GM13977 (cell line): ENCODE measurements at regions not wholly inside any gene's neighbourhood (a gene's known extent, or its start where the extent isn't known, plus 50 kb on each side); places are given as distances from the start of the nearest gene placed in this dataset.

Experiments
- DNase-seq: peaks from one replicate; pipeline ENCODE4 v3.0.0; 2012; ENCODE audit warnings: low spot score
- CTCF ChIP-seq: IDR thresholded peaks from 2 replicates; pipeline ENCODE4 v1.5.1; 2012; ENCODE audit warnings: mild to moderate bottlenecking, control low read depth; ENCODE audit not compliant: insufficient read depth; ENCODE audit errors: extremely low read depth, missing control alignments
- in situ Hi-C: fragments of 300-500 bp; cut with MboI; formaldehyde crosslinking; loops from one replicate; pipeline ENCODE4 v1.12.0; 2022; ENCODE audit warnings: low sequenced_read_pairs, low pct_unique_long_range_greater_than_20kb, mixed read lengths, inconsistent platforms; ENCODE audit not compliant: unreplicated experiment

- in situ Hi-C loops: no loop called here
- no peak for DNase-seq
These were observed 211.7 kb downstream of the NDUFA10 start for GRCh38 chr2:239813261-239814115.

GRCh38 chr2:239811806-239812560 lies 213.2 kb downstream of the NDUFA10 start:
- DNase-seq: no peak
- in situ Hi-C loops: no loop called here
- TF ChIP-seq CTCF: no peak

More at GRCh38 chr2:239813261-239814115, 211.7 kb downstream of the NDUFA10 start:
- TF ChIP-seq CTCF: no peak

- no peak for DNase-seq
- TF ChIP-seq CTCF: no peak
- in situ Hi-C loops: no loop called here
These were observed 213.9 kb downstream of the NDUFA10 start for GRCh38 chr2:239811111-239811781.

GRCh38 chr2:239809391-239809790 lies 215.8 kb downstream of the NDUFA10 start:
- DNase-seq: no peak
- TF ChIP-seq CTCF: no peak
- in situ Hi-C loops: no loop called here

GRCh38 chr2:239807568-239807967 lies 217.6 kb downstream of the NDUFA10 start:
- TF ChIP-seq CTCF: no peak
- DNase-seq: no peak
- in situ Hi-C loops: no loop called here

- in situ Hi-C loops: no loop called here
These were observed 218.2 kb downstream of the NDUFA10 start for GRCh38 chr2:239806758-239807434.

More at GRCh38 chr2:239806758-239807434, 218.2 kb downstream of the NDUFA10 start:
- no peak for TF ChIP-seq CTCF
- no peak for DNase-seq
